Bronchial epithelial cell (primary cell): ENCODE measurements at regions not wholly inside any gene's neighbourhood (a gene's known extent, or its start where the extent isn't known, plus 50 kb on each side); places are given as distances from the start of the nearest gene placed in this dataset.

ENCODE experiments used
- DNase-seq: peaks from one replicate; pipeline ENCODE4 v3.0.0-alpha.2; 2010; ENCODE audit warnings: low read depth
- FAIRE-seq: peaks from 2 replicates; lab custom pipeline; 2011; peaks lifted over from hg19 to GRCh38; lab: Jason Lieb, UNC
- H3K27me3 ChIP-seq: 2 replicates; pipeline ENCODE4 v1.5.1; 2011; ENCODE audit warnings: low read length; ENCODE audit not compliant: control insufficient read depth, insufficient read depth
- H3K36me3 ChIP-seq: 2 replicates; pipeline ENCODE4 v1.5.1; 2011; ENCODE audit warnings: low read length; ENCODE audit not compliant: control insufficient read depth, insufficient read depth
- H3K4me3 ChIP-seq: 2 replicates; pipeline ENCODE4 v1.5.1; 2011; ENCODE audit warnings: mild to moderate bottlenecking, low read depth, low read length, control low read depth
- CTCF ChIP-seq: IDR thresholded peaks from 2 replicates; pipeline ENCODE4 v1.5.1; 2011; ENCODE audit warnings: mild to moderate bottlenecking, moderate library complexity, low read length, control low read depth, inconsistent platforms; ENCODE audit not compliant: insufficient read depth, severe bottlenecking

- H3K36me3 ChIP-seq, result no peaks in the 10 kb centered on the region
- FAIRE-seq, result no peak
- no peaks in the 10 kb centered on the region for H3K27me3 ChIP-seq
- no peak overlapping the region for H3K4me3 ChIP-seq
- no peak for DNase-seq
- TF ChIP-seq CTCF, result no peak
Measured at GRCh38 chr9:10925896-10926295, 313.1 kb upstream of the PTPRD start.

- Histone ChIP-seq H3K4me3 (no peak overlapping the region), H3K27me3 (no peaks in the 10 kb centered on the region)
- FAIRE-seq, result no peak
Measured at GRCh38 chr9:10928372-10928771, 315.6 kb upstream of the PTPRD start.

DNA sequence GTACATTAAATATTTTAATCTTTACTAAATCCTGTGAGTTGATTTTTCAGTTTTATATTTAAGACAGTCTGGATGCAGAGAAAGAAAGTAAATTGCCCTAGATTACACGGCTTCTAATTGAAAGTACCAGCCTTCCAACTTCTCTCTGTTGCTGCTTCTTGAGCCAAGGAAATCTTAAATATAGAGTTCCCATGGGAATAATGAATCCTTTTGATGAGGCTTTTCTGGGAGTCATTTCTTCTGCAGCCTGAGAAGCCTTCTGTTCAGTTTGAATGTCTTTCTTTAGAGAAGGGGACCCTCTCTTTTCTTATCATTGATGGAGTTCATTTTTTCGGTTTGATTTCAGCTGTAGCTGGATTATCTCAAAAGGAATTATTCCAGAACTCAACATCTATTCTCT is 317.3 kb upstream of the PTPRD start:
- Histone ChIP-seq H3K27me3 (no peaks in the 10 kb centered on the region), H3K36me3 (no peaks in the 10 kb centered on the region), H3K4me3 (no peak overlapping the region)
- TF ChIP-seq CTCF, result no peak
- FAIRE-seq (no peak), DNase-seq (no peak)

More at GRCh38 chr9:10928372-10928771, 315.6 kb upstream of the PTPRD start:
- TF ChIP-seq CTCF, result no peak
- no peak for DNase-seq
- H3K36me3 ChIP-seq, result no peaks in the 10 kb centered on the region

DNA sequence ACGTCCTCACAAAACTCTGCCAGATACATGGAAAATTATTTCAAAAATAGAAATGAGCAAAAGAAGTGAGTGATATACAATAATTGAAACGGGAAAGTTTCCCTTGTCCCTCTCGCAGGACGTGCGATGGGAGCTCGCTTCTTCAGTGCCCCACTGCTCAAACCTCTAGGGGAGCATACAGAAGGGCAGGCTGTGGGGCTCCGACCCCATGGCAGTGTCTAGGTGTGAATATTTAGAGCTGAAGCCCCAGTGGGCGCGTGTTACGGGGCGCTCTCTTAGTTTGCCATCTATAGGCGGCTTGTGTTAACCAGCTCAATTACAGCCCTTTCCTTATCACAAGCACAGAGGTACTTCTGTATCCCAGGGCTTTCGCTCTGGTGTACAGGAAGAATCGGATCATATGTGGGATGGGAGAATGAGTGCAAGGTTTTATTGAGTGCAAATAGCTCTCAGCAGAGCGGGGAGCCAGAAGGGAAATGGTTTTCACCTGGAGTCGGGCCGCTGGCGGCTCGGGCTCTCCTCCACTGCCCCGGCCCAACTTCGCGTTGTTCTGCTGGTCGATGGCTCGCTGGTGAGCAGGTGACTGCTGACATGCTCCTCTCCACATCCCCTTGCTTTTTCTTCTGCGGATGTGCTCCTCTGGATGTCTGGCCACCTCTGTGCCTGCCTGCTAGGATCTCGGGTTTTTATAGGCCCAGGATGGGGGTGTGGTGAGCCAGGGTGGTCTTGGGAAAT is 334.0 kb upstream of the PTPRD start:
- no peak for TF ChIP-seq CTCF
- no peak for DNase-seq
- no peaks in the 10 kb centered on the region for H3K27me3 ChIP-seq
- no peak for FAIRE-seq
- no peaks in the 10 kb centered on the region for H3K36me3 ChIP-seq
- H3K4me3 ChIP-seq, result no peak overlapping the region

GRCh38 chr9:10957878-10958277 is 345.1 kb upstream of the PTPRD start:
- DNase-seq (no peak), FAIRE-seq (no peak)
- no peaks in the 10 kb centered on the region for H3K36me3 ChIP-seq
- H3K4me3 ChIP-seq, result no peak overlapping the region
- TF ChIP-seq CTCF, result no peak
- H3K27me3 ChIP-seq, result no peaks in the 10 kb centered on the region

DNA sequence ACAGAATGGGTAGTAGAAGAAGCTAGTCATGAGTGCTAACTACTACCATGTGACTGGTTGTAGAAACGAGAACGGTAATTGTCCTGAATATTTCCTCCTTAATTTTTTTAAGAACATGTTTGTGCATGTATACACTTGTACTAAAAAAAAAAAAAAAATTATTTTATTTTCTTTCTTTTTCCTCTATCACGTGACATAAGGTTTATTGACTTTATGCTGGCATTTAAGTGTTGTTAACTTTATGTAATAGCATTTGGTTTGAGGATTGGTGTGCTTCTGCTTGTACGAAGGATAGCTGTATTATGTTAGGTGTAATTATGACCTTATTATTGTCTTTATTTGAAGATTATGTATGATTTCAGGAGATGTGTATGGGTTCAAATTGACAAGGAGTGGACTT is 349.1 kb upstream of the PTPRD start:
- Histone ChIP-seq H3K27me3 (no peaks in the 10 kb centered on the region), H3K4me3 (no peak overlapping the region), H3K36me3 (no peaks in the 10 kb centered on the region)
- DNase-seq, result no peak
- no peak for TF ChIP-seq CTCF
- FAIRE-seq, result no peak
